IMR-90 (cell line): ENCODE measurements at regions not wholly inside any gene's neighbourhood (a gene's known extent, or its start where the extent isn't known, plus 50 kb on each side); places are given as distances from the start of the nearest gene placed in this dataset.

Experiments
- ATAC-seq: fragments of 200-7000 bp; cut with Tn5 transposase; 2 replicates; pipeline ENCODE4 v1.9.1; 2020; ENCODE audit warnings: low read depth, mild to moderate bottlenecking, moderate library complexity
- BruUV-seq: library from RNA; stranded (reverse); fragments of 400-500 nt; replicated peaks from 2 replicates; lab custom pipeline; 2021; lab: Mats Ljungman, UMichigan
- CTCF ChIA-PET: fragments of 300-600 bp; formaldehyde crosslinking; extraction: SDS; loops from one replicate; lab custom pipeline; 2021; ENCODE audit warnings: antibody characterized with exemption; lab: Yijun Ruan, JAX
- POLR2A ChIA-PET: fragments of 300-600 bp; sonication (Branson Sonifier 250); formaldehyde crosslinking; loops from one replicate; lab custom pipeline; 2022; ENCODE audit warnings: antibody characterized with exemption; ENCODE audit not compliant: unreplicated experiment; lab: Charles Lee
- DNase-seq: peaks from one replicate; pipeline ENCODE4 v3.0.0; 2013
- H2AFZ ChIP-seq: replicated peaks from 2 replicates; pipeline ENCODE3; 2013; ENCODE audit warnings: low read length, mild to moderate bottlenecking; ENCODE audit not compliant: poor library complexity
- H2AK5ac ChIP-seq: 2 replicates; pipeline ENCODE4 v1.6.1; 2013; ENCODE audit warnings: low read depth, low read length, inconsistent platforms
- H2AK9ac ChIP-seq: replicated peaks from 2 replicates; pipeline ENCODE3; 2013; ENCODE audit warnings: mild to moderate bottlenecking, low read depth, low read length, moderate library complexity; ENCODE audit not compliant: poor library complexity
- H2BK120ac ChIP-seq: 2 replicates; pipeline ENCODE4 v1.6.1; 2013; ENCODE audit warnings: low read depth, low read length, inconsistent platforms
- H2BK15ac ChIP-seq: 3 replicates; pipeline ENCODE4 v1.6.1; 2013; ENCODE audit warnings: low read depth, low read length, inconsistent platforms
- H2BK20ac ChIP-seq: 2 replicates; pipeline ENCODE4 v1.6.1; 2013; ENCODE audit warnings: low read depth, mild to moderate bottlenecking, inconsistent platforms, low read length, moderate library complexity
- H2BK5ac ChIP-seq: 2 replicates; pipeline ENCODE4 v1.6.1; 2013; ENCODE audit warnings: mild to moderate bottlenecking, low read depth, low read length, inconsistent platforms; ENCODE audit not compliant: poor library complexity, severe bottlenecking
- H3K14ac ChIP-seq: replicated peaks from 2 replicates; pipeline ENCODE4 v1.6.1; 2013; ENCODE audit warnings: low read depth, low read length, inconsistent platforms
- H3K18ac ChIP-seq: 2 replicates; pipeline ENCODE4 v1.6.1; 2013; ENCODE audit warnings: low read depth, low read length, control low read depth
- H3K23ac ChIP-seq: 2 replicates; pipeline ENCODE4 v1.6.1; 2013; ENCODE audit warnings: low read depth, low read length, inconsistent platforms
- H3K27ac ChIP-seq: 2 replicates; pipeline ENCODE4 v1.5.1; 2013; ENCODE audit warnings: mild to moderate bottlenecking, control low read depth, low read length; ENCODE audit not compliant: insufficient read depth
- H3K27me3 ChIP-seq: 2 replicates; pipeline ENCODE4 v1.6.1; 2013; ENCODE audit warnings: low read length; ENCODE audit not compliant: control insufficient read depth, insufficient read depth
- H3K36me3 ChIP-seq: 2 replicates; pipeline ENCODE4 v1.6.1; 2013; ENCODE audit warnings: low read length, mixed read lengths; ENCODE audit not compliant: control insufficient read depth, insufficient read depth
- H3K4ac ChIP-seq: 2 replicates; pipeline ENCODE4 v1.6.1; 2013; ENCODE audit warnings: low read depth, low read length, inconsistent platforms
- H3K4me1 ChIP-seq: 2 replicates; pipeline ENCODE4 v1.6.1; 2013; ENCODE audit warnings: low read length, mixed read lengths; ENCODE audit not compliant: control insufficient read depth, insufficient read depth
- H3K4me2 ChIP-seq: 2 replicates; pipeline ENCODE4 v1.6.1; 2013; ENCODE audit warnings: low read depth, mild to moderate bottlenecking, control low read depth, low read length, moderate library complexity
- H3K4me3 ChIP-seq: 2 replicates; pipeline ENCODE4 v1.5.1; 2013; ENCODE audit warnings: low read depth, mild to moderate bottlenecking, control low read depth, low read length, moderate library complexity; ENCODE audit not compliant: insufficient read depth
- H3K56ac ChIP-seq: 2 replicates; pipeline ENCODE4 v1.6.1; 2013; ENCODE audit warnings: low read length, inconsistent platforms; ENCODE audit not compliant: insufficient read depth; ENCODE audit errors: extremely low read depth
- H3K79me1 ChIP-seq, 2 experiments: 2 replicates each; pipeline ENCODE4 v1.6.1; 2013; ENCODE audit warnings: low read length in 2 of 2, inconsistent platforms in 1 of 2, low read depth in 1 of 2
- H3K9ac ChIP-seq: 2 replicates; pipeline ENCODE4 v1.6.1; 2013; ENCODE audit warnings: low read depth, low read length, control low read depth
- H3K9me1 ChIP-seq: 2 replicates; pipeline ENCODE4 v1.6.1; 2013; ENCODE audit warnings: low read length, inconsistent platforms; ENCODE audit not compliant: insufficient read depth
- H3K9me3 ChIP-seq: 2 replicates; pipeline ENCODE4 v1.6.1; 2013; ENCODE audit warnings: low read length; ENCODE audit not compliant: control insufficient read depth, insufficient read depth
- H4K20me1 ChIP-seq: 2 replicates; pipeline ENCODE4 v1.6.1; 2013; ENCODE audit warnings: low read length, inconsistent platforms; ENCODE audit not compliant: insufficient read depth
- H4K5ac ChIP-seq: 2 replicates; pipeline ENCODE4 v1.6.1; 2013; ENCODE audit warnings: mild to moderate bottlenecking, low read depth, low read length, control low read depth
- H4K8ac ChIP-seq, 2 experiments: 2 replicates each; pipeline ENCODE4 v1.6.1; 2013; ENCODE audit warnings: low read depth in 2 of 2, low read length in 2 of 2, control low read depth in 1 of 2, inconsistent platforms in 1 of 2
- H4K91ac ChIP-seq: 2 replicates; pipeline ENCODE4 v1.6.1; 2013; ENCODE audit warnings: low read depth, low read length, inconsistent platforms; ENCODE audit not compliant: insufficient read depth
- CEBPB ChIP-seq: IDR thresholded peaks from 2 replicates; pipeline ENCODE4 v1.6.1; 2012; ENCODE audit warnings: low read depth, low read length, improper control_type of control experiment
- CHD1 ChIP-seq: IDR thresholded peaks from 2 replicates; pipeline ENCODE4 v1.6.1; 2012; ENCODE audit warnings: low read depth, low read length, improper control_type of control experiment
- FOS ChIP-seq: fragments of 150-350 bp; IDR thresholded peaks from 2 replicates; pipeline ENCODE4 v1.6.1; 2016; ENCODE audit warnings: low read depth, low read length
- MAZ ChIP-seq: IDR thresholded peaks from 2 replicates; pipeline ENCODE4 v1.6.1; 2012; ENCODE audit warnings: low read depth, mild to moderate bottlenecking, low read length, improper control_type of control experiment, moderate library complexity, borderline replicate concordance
- RCOR1 ChIP-seq: IDR thresholded peaks from 2 replicates; pipeline ENCODE4 v1.6.1; 2012; ENCODE audit warnings: mild to moderate bottlenecking, low read length, improper control_type of control experiment; ENCODE audit not compliant: insufficient replicate concordance
- WGBS, 2 experiments: methylation state at CpG; one replicate each; pipeline versions ENCODE4 v1.1.5 to v1.1.7; 2013; ENCODE audit warnings: missing lambda C conversion rate in 2 of 2; ENCODE audit not compliant: insufficient read length in 1 of 2; ENCODE audit errors: extremely low coverage in 2 of 2; 5-methylcytosine and 5-hydroxymethylcytosine counted together
- dilution Hi-C: fragments of 300-500 bp; cut with HindIII; formaldehyde crosslinking; loops from one replicate; pipeline ENCODE4 v1.14.3; 2018; ENCODE audit warnings: low sequenced_read_pairs; ENCODE audit not compliant: unreplicated experiment
- in situ Hi-C: fragments of 300-500 bp; cut with MboI; formaldehyde crosslinking; loops from 3 replicates; pipeline ENCODE4 v1.14.3; 2019; ENCODE audit warnings: low sequenced_read_pairs, inconsistent platforms, mixed read lengths
- intact Hi-C: fragments of 100-400 bp; cut with micrococcal nuclease; formaldehyde crosslinking; loops from 2 replicates; pipeline ENCODE4 v1.10.0; 2022

DNA sequence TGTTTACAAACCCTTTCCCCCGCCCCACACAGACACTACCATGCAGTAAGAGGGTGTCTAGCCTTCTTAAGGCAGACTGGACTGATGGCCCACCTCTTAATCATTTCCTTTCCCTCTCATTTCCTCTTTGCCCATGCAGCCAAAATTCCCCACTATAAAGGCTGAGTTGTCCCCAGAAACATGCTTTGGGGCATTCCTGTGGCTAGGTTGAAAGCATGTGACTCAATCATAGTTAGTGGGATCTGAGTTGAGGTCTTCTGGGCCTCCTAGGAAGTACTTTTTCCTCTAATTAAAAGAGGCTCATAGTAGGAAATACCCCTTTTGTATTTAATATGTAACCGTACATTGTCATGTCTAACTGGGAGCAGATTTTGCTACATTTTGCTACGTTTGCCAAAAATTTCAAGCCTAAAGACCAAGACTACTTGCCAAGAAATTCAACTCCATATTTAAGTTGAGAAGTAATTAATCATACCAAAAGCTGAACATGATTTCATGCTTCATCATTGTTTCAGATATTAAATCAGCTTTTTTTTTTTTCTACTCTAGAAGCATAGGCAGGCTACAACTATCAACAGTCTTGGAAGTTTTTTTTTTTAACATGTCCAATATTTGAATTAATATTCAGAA lies 174.7 kb downstream of the ADGRL4 start (continued):
- TF ChIP-seq CHD1 = no peak

- no peak overlapping the region for H2BK120ac ChIP-seq
- no peaks in the 10 kb centered on the region for H3K9me3 ChIP-seq
- ATAC-seq (peak; percentile 20; the same call in 1 of the 2 replicates), DNase-seq (peak; percentile 78)
- H2AK5ac ChIP-seq = no peak overlapping the region
- no peak overlapping the region for H2BK5ac ChIP-seq
- no peak overlapping the region for H3K27ac ChIP-seq
- H3K4me3 ChIP-seq = no peak overlapping the region
- H3K27me3 ChIP-seq = no peaks in the 10 kb centered on the region
- no peaks in the 10 kb centered on the region for H4K20me1 ChIP-seq
- ChIA-PET CTCF (no interaction called here), POLR2A (no interaction called here)
- H3K4ac ChIP-seq = no peak overlapping the region
- no peak overlapping the region for H3K23ac ChIP-seq
- no peak overlapping the region for H3K18ac ChIP-seq
- peak overlapping the region; percentile 8; the same call in 1 of the 2 replicates for H2BK20ac ChIP-seq
- H4K5ac ChIP-seq = no peak overlapping the region
- H3K4me1 ChIP-seq = peaks cover 7% of the 10 kb centered on the region; the same call in 1 of the 2 replicates
- H2BK15ac ChIP-seq = no peak overlapping the region
- H2AFZ ChIP-seq = no peak overlapping the region
- dilution Hi-C loops = no loop called here
- in situ Hi-C loops = no loop called here
- no peak overlapping the region for H3K14ac ChIP-seq
- BruUV-seq = no TSS peak
- no peaks in the 10 kb centered on the region for H3K9me1 ChIP-seq
- no peak overlapping the region for H4K91ac ChIP-seq
- no peak overlapping the region for H3K56ac ChIP-seq
- intact Hi-C loops = loop anchor here (5.0 kb wide), 1 partner anchor 216 kb away; no protein-coding TSS in a partner anchor
- H2AK9ac ChIP-seq = no peak overlapping the region
- no peaks in the 10 kb centered on the region for H3K36me3 ChIP-seq
- no peaks in the 10 kb centered on the region for H3K79me1 ChIP-seq
- H3K4me2 ChIP-seq = no peak overlapping the region
- WGBS, 2 experiments = 100% methylated on average over 1 of the region's 4 CpGs; no CpG with 5 or more reads in 1 of the 2 experiments
- TF ChIP-seq RCOR1 (no peak), FOS (no peak), CEBPB (peak; percentile 24; the same call in 1 of the 2 replicates), CHD1 (no peak), MAZ (no peak)
- no peak overlapping the region for H3K9ac ChIP-seq
- no peak overlapping the region for H4K8ac ChIP-seq
Measured at GRCh38 chr1:78833491-78833890, 173.0 kb downstream of the ADGRL4 start.
